Mammary epithelial cell (primary cell): ENCODE measurements at regions not wholly inside any gene's neighbourhood (a gene's known extent, or its start where the extent isn't known, plus 50 kb on each side); places are given as distances from the start of the nearest gene placed in this dataset.

Experiments
- EZH2 ChIP-seq: IDR thresholded peaks from 2 replicates; pipeline ENCODE4 v1.6.1; 2012; ENCODE audit warnings: low read length, inconsistent platforms, borderline replicate concordance
- TF ChIP-seq, protein P1 (sequence below), 2 donors: IDR thresholded peaks in 1 of 2; conservative IDR thresholded peaks in 1 of 2; 2 replicates each; pipeline ENCODE4 v1.5.1; 2011 to 2012; ENCODE audit warnings: inconsistent platforms in 2 of 2, low read length in 2 of 2, mild to moderate bottlenecking in 2 of 2, control low read depth in 1 of 2, low read depth in 1 of 2; ENCODE audit not compliant: insufficient read depth in 1 of 2; ENCODE audit errors: extremely low read depth in 1 of 2

DNA sequence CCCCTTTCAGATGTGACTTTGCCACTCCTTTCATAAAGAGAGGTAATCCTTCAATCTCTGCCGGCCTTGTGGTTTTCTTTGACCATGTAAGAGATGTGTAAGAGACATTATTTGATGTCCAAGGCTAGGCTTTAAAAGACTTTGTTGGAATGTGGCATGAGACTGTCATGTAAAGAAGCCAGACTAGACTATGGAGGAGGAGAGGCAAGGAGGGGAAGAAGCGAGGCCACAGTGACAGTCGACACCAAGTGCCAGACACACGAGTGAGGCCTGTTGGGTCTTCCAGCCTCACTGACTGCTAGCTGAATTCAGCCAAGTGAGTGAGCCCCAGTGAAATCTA, 1013.3 kb downstream of the MAT2B start:
- TF ChIP-seq, protein P1, sequence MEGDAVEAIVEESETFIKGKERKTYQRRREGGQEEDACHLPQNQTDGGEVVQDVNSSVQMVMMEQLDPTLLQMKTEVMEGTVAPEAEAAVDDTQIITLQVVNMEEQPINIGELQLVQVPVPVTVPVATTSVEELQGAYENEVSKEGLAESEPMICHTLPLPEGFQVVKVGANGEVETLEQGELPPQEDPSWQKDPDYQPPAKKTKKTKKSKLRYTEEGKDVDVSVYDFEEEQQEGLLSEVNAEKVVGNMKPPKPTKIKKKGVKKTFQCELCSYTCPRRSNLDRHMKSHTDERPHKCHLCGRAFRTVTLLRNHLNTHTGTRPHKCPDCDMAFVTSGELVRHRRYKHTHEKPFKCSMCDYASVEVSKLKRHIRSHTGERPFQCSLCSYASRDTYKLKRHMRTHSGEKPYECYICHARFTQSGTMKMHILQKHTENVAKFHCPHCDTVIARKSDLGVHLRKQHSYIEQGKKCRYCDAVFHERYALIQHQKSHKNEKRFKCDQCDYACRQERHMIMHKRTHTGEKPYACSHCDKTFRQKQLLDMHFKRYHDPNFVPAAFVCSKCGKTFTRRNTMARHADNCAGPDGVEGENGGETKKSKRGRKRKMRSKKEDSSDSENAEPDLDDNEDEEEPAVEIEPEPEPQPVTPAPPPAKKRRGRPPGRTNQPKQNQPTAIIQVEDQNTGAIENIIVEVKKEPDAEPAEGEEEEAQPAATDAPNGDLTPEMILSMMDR (conservative IDR thresholded peaks at IDR 0.05 in 1 of 2, IDR thresholded peaks at IDR 0.05 in 1 of 2; ENCODE audit: extremely low read depth in 1 of 2, insufficient read depth in 1 of 2, low read depth in 1 of 2, low read length in 2 of 2) = no peak
- no peak for TF ChIP-seq EZH2
